Loucy (cell line): ENCODE measurements at regions not wholly inside any gene's neighbourhood (a gene's known extent, or its start where the extent isn't known, plus 50 kb on each side); places are given as distances from the start of the nearest gene placed in this dataset.

Source experiments
- EZH2phosphoT487 ChIP-seq: fragments of 200-600 bp; IDR thresholded peaks from 2 replicates; pipeline ENCODE4 v1.6.1; 2018; ENCODE audit warnings: antibody characterized with exemption, mild to moderate bottlenecking, moderate library complexity, borderline replicate concordance
- TF ChIP-seq, protein P1 (sequence below): fragments of 200-600 bp; sonication (generic); conservative IDR thresholded peaks from 2 replicates; pipeline ENCODE4 v1.5.1; 2014; ENCODE audit warnings: mild to moderate bottlenecking, antibody characterized with exemption, low read length

DNA sequence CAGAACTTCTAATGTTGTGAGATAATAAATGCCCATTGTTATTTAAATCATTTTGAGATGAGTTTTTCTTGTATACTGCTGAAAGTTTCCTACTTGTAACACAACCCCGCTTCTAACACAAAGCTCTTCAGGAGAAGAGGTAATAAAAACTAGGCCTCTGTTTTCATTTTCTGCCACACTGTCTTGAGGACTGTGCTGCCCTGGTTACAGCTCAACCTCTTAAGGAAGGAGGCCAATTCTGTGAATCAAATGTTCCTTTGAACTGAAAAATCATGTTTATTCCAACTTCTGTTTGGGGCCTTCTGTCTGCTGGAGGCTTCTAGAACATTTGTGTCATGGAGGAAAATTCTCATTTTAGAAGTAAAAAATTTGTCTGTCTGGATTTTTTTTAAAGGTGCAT is 100.3 kb downstream of the LRIG3 start:
- TF ChIP-seq, protein P1, sequence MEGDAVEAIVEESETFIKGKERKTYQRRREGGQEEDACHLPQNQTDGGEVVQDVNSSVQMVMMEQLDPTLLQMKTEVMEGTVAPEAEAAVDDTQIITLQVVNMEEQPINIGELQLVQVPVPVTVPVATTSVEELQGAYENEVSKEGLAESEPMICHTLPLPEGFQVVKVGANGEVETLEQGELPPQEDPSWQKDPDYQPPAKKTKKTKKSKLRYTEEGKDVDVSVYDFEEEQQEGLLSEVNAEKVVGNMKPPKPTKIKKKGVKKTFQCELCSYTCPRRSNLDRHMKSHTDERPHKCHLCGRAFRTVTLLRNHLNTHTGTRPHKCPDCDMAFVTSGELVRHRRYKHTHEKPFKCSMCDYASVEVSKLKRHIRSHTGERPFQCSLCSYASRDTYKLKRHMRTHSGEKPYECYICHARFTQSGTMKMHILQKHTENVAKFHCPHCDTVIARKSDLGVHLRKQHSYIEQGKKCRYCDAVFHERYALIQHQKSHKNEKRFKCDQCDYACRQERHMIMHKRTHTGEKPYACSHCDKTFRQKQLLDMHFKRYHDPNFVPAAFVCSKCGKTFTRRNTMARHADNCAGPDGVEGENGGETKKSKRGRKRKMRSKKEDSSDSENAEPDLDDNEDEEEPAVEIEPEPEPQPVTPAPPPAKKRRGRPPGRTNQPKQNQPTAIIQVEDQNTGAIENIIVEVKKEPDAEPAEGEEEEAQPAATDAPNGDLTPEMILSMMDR: no peak
- TF ChIP-seq EZH2phosphoT487: no peak
